SW 1271 (cell line): ENCODE measurements at regions not wholly inside any gene's neighbourhood (a gene's known extent, or its start where the extent isn't known, plus 50 kb on each side); places are given as distances from the start of the nearest gene placed in this dataset.

ENCODE experiments used
- DNase-seq, 2 experiments: peaks; one replicate each; lab custom pipeline; 2025; lab: John Stamatoyannopoulos, UW

GRCh38 chr4:143082701-143083100 lies 102.0 kb upstream of the USP38 start:
- DNase-seq = no peak

GRCh38 chr4:143083756-143084472 lies 100.8 kb upstream of the USP38 start:
- no peak for DNase-seq

GRCh38 chr4:143084566-143084965 lies 100.2 kb upstream of the USP38 start:
- peak in 1 of 2 experiments; percentile 3 for DNase-seq

GRCh38 chr4:143085224-143085623 lies 99.5 kb upstream of the USP38 start:
- DNase-seq = peak in 1 of 2 experiments; percentile 5

- no peak for DNase-seq
Observed at GRCh38 chr4:143085659-143086058, 99.1 kb upstream of the USP38 start.

- DNase-seq = no peak
Observed at GRCh38 chr4:143089291-143089690, 95.4 kb upstream of the USP38 start.

GRCh38 chr4:143089847-143090246 lies 94.9 kb upstream of the USP38 start:
- DNase-seq = no peak

GRCh38 chr4:143091862-143092261 lies 92.9 kb upstream of the USP38 start:
- no peak for DNase-seq

- no peak for DNase-seq
Observed at GRCh38 chr4:143095447-143095846, 89.3 kb upstream of the USP38 start.

- no peak for DNase-seq
Observed at GRCh38 chr4:143097751-143098150, 87.0 kb upstream of the USP38 start.

GRCh38 chr4:143099693-143100092 lies 85.0 kb upstream of the USP38 start:
- no peak for DNase-seq

GRCh38 chr4:143109376-143109775 lies 75.3 kb upstream of the USP38 start:
- DNase-seq = no peak

- no peak for DNase-seq
Observed at GRCh38 chr4:143118663-143119062, 66.1 kb upstream of the USP38 start.

- DNase-seq = no peak
Observed at GRCh38 chr4:143127621-143128020, 57.1 kb upstream of the USP38 start.

- DNase-seq = no peak
Observed at GRCh38 chr4:143133977-143134376, 50.7 kb upstream of the USP38 start.
